Fibroblast of villous mesenchyme (primary cell): ENCODE measurements at regions not wholly inside any gene's neighbourhood (a gene's known extent, or its start where the extent isn't known, plus 50 kb on each side); places are given as distances from the start of the nearest gene placed in this dataset.

Experiments
- DNase-seq: peaks from one replicate; pipeline ENCODE4 v3.0.0-alpha.2; 2010; ENCODE audit warnings: low read depth
- H3K4me3 ChIP-seq: 2 replicates; pipeline ENCODE4 v1.5.1; 2011; ENCODE audit warnings: low read depth, mild to moderate bottlenecking, low read length
- CTCF ChIP-seq: IDR thresholded peaks from 2 replicates; pipeline ENCODE4 v1.5.1; 2012; ENCODE audit warnings: low read depth, mild to moderate bottlenecking, low read length; ENCODE audit not compliant: insufficient read depth

- no peak for DNase-seq
- TF ChIP-seq CTCF: no peak
- no peak overlapping the region for H3K4me3 ChIP-seq
Observed at GRCh38 chr12:76247992-76248391, 100.2 kb downstream of the BBS10 start.

GRCh38 chr12:76247026-76247646 lies 101.1 kb downstream of the BBS10 start:
- no peak overlapping the region for H3K4me3 ChIP-seq
- no peak for DNase-seq
- TF ChIP-seq CTCF: no peak

- TF ChIP-seq CTCF: no peak
- no peak overlapping the region for H3K4me3 ChIP-seq
- DNase-seq: no peak
Observed at GRCh38 chr12:76246611-76247010, 101.6 kb downstream of the BBS10 start.

- no peak overlapping the region for H3K4me3 ChIP-seq
- no peak for TF ChIP-seq CTCF
- DNase-seq: no peak
Observed at GRCh38 chr12:76244300-76244699, 103.9 kb downstream of the BBS10 start.

- TF ChIP-seq CTCF: no peak
- no peak for DNase-seq
- H3K4me3 ChIP-seq: no peak overlapping the region
Observed at GRCh38 chr12:76242813-76243550, 105.2 kb downstream of the BBS10 start.

GRCh38 chr12:76241371-76241770 lies 106.8 kb downstream of the BBS10 start:
- no peak for TF ChIP-seq CTCF
- H3K4me3 ChIP-seq: no peak overlapping the region
- no peak for DNase-seq

GRCh38 chr12:76240281-76240680 lies 107.9 kb downstream of the BBS10 start:
- H3K4me3 ChIP-seq: no peak overlapping the region
- peak; percentile 61 for DNase-seq
- no peak for TF ChIP-seq CTCF
